T-cell (primary cell): ENCODE measurements at regions not wholly inside any gene's neighbourhood (a gene's known extent, or its start where the extent isn't known, plus 50 kb on each side); places are given as distances from the start of the nearest gene placed in this dataset.

Experiments used
- ATAC-seq, 4 experiments: fragments of 200-7000 bp in 3 of 4; fragments of 150-1000 bp in 1 of 4; cut with Tn5 transposase; replicated peaks in 1 of 4; 1 replicate in 3 of 4; 2 replicates in 1 of 4; pipeline ENCODE4 v1.10.0; 2021; ENCODE audit warnings: moderate library complexity in 3 of 4, mild to moderate bottlenecking in 2 of 4, moderate number of reproducible peaks in 1 of 4
- CTCF ChIA-PET, 2 donors: fragments of 300-600 bp; sonication (Branson Sonifier 250); formaldehyde crosslinking; loops; one replicate each; lab custom pipeline; 2022; ENCODE audit warnings: antibody characterized with exemption in 2 of 2; lab: Charles Lee
- POLR2A ChIA-PET, 2 donors: fragments of 300-600 bp; sonication (Branson Sonifier 250); formaldehyde crosslinking; loops; one replicate each; lab custom pipeline; 2022; ENCODE audit warnings: antibody characterized with exemption in 2 of 2; lab: Charles Lee
- DNase-seq, 35 experiments: peaks; one replicate each; pipeline versions ENCODE4 v3.0.0 to v3.0.0-alpha.2; 2013 to 2023
- H3K27ac ChIP-seq: one replicate; pipeline ENCODE4 v1.5.1; 2013; ENCODE audit warnings: low read length
- H3K27me3 ChIP-seq, 2 experiments: replicated peaks in 1 of 2; 1 replicate in 1 of 2; 2 replicates in 1 of 2; pipeline versions ENCODE4 v1.6.1 to v1.7.0; 2013; ENCODE audit warnings: low read length in 1 of 2, mixed read lengths in 1 of 2; ENCODE audit not compliant: control insufficient read depth in 2 of 2, insufficient read depth in 2 of 2; ENCODE audit errors: extremely low read depth in 1 of 2
- H3K36me3 ChIP-seq, 2 donors: 1 replicate in 1 of 2; 2 replicates in 1 of 2; pipeline versions ENCODE4 v1.6.1 to v1.7.0; 2013; ENCODE audit warnings: low read length in 1 of 2; ENCODE audit not compliant: control insufficient read depth in 2 of 2, insufficient read depth in 1 of 2; ENCODE audit errors: extremely low read depth in 1 of 2
- H3K4me1 ChIP-seq, 2 experiments: 1 replicate in 1 of 2; 2 replicates in 1 of 2; pipeline versions ENCODE4 v1.6.1 to v1.7.0; 2013; ENCODE audit warnings: low read length in 2 of 2, mixed read lengths in 1 of 2; ENCODE audit not compliant: insufficient read depth in 2 of 2, control insufficient read depth in 1 of 2; ENCODE audit errors: extremely low read depth in 1 of 2
- H3K4me3 ChIP-seq, 2 donors: 1 replicate in 1 of 2; 2 replicates in 1 of 2; pipeline versions ENCODE4 v1.5.1 to v1.7.0; 2013; ENCODE audit warnings: mild to moderate bottlenecking in 2 of 2, low read length in 1 of 2, moderate library complexity in 1 of 2; ENCODE audit not compliant: control insufficient read depth in 1 of 2; ENCODE audit errors: extremely low read depth in 1 of 2
- H3K9me3 ChIP-seq: 2 replicates; pipeline ENCODE4 v1.7.0; 2013
- H3K27ac Mint-ChIP-seq, 2 donors: one replicate each; pipeline ENCODE4 v1.8.0; 2020 to 2021; ENCODE audit warnings: mild to moderate bottlenecking in 2 of 2, mixed read lengths in 2 of 2
- H3K27me3 Mint-ChIP-seq, 2 donors: one replicate each; pipeline ENCODE4 v1.8.0; 2021 to 2022; ENCODE audit warnings: mixed read lengths in 2 of 2
- H3K36me3 Mint-ChIP-seq: one replicate; pipeline ENCODE4 v1.8.0; 2021; ENCODE audit warnings: mixed read lengths
- H3K4me1 Mint-ChIP-seq, 3 donors: one replicate each; pipeline ENCODE4 v1.8.0; 2020 to 2022; ENCODE audit warnings: mixed read lengths in 3 of 3, mild to moderate bottlenecking in 1 of 3
- H3K4me3 Mint-ChIP-seq, 3 donors: one replicate each; pipeline ENCODE4 v1.8.0; 2020 to 2022; ENCODE audit warnings: mild to moderate bottlenecking in 3 of 3, mixed read lengths in 3 of 3, moderate library complexity in 3 of 3
- H3K9me3 Mint-ChIP-seq, 3 donors: one replicate each; pipeline ENCODE4 v1.8.0; 2020 to 2022; ENCODE audit warnings: mixed read lengths in 3 of 3
- WGBS: methylation state at CpG from one replicate; pipeline ENCODE4 v1.1.5; 2013; ENCODE audit warnings: missing lambda C conversion rate; ENCODE audit not compliant: insufficient coverage; 5-methylcytosine and 5-hydroxymethylcytosine counted together

- Mint-ChIP-seq H3K27ac (no peak overlapping the region), H3K4me3 (no peak overlapping the region), H3K27me3 (no peaks in the 10 kb centered on the region), H3K36me3 (no peaks in the 10 kb centered on the region), H3K4me1 (no peaks in the 10 kb centered on the region), H3K9me3 (peaks cover 9 to 58% (median 42%) of the 10 kb centered on the region in 3 donors)
- ATAC-seq (no peak), DNase-seq (no peak)
- Histone ChIP-seq H3K27me3 (no peaks in the 10 kb centered on the region), H3K9me3 (peaks cover 4% of the 10 kb centered on the region), H3K36me3 (no peaks in the 10 kb centered on the region), H3K27ac (no peak overlapping the region), H3K4me1 (no peaks in the 10 kb centered on the region), H3K4me3 (no peak overlapping the region)
- ChIA-PET CTCF (no interaction called here), POLR2A (no interaction called here)
- 67% methylated on average over 1 of the region's 2 CpGs for WGBS
Measured at GRCh38 chr16:61596655-61597054, 439.6 kb downstream of the CDH8 start.

- no peak overlapping the region for H3K27ac Mint-ChIP-seq
- WGBS, result no CpG with 5 or more reads among the region's 3 CpGs
- Histone ChIP-seq H3K9me3 (peaks cover 3% of the 10 kb centered on the region), H3K27me3 (no peaks in the 10 kb centered on the region), H3K4me1 (no peaks in the 10 kb centered on the region), H3K27ac (no peak overlapping the region), H3K36me3 (no peaks in the 10 kb centered on the region), H3K4me3 (no peak overlapping the region)
- no peaks in the 10 kb centered on the region for H3K4me1 Mint-ChIP-seq
- ChIA-PET POLR2A (no interaction called here), CTCF (no interaction called here)
- H3K4me3 Mint-ChIP-seq, result no peak overlapping the region
- DNase-seq (no peak), ATAC-seq (no peak)
- H3K9me3 Mint-ChIP-seq, result peaks cover 9 to 55% (median 40%) of the 10 kb centered on the region in 3 donors
- H3K36me3 Mint-ChIP-seq, result no peaks in the 10 kb centered on the region
- no peaks in the 10 kb centered on the region for H3K27me3 Mint-ChIP-seq
Measured at GRCh38 chr16:61595605-61596004, 440.6 kb downstream of the CDH8 start.

GRCh38 chr16:61590577-61590976, 445.7 kb downstream of the CDH8 start:
- ATAC-seq, result no peak
- Histone ChIP-seq H3K27ac (no peak overlapping the region), H3K27me3 (no peaks in the 10 kb centered on the region), H3K4me1 (no peaks in the 10 kb centered on the region), H3K4me3 (no peak overlapping the region), H3K9me3 (no peaks in the 10 kb centered on the region), H3K36me3 (no peaks in the 10 kb centered on the region)
- H3K27me3 Mint-ChIP-seq, result no peaks in the 10 kb centered on the region
- peaks cover 6 to 47% (median 44%) of the 10 kb centered on the region in 3 donors for H3K9me3 Mint-ChIP-seq
- H3K27ac Mint-ChIP-seq, result no peak overlapping the region
- WGBS, result no CpG with 5 or more reads among the region's 1 CpG
- ChIA-PET POLR2A (no interaction called here), CTCF (no interaction called here)
- H3K4me1 Mint-ChIP-seq, result no peaks in the 10 kb centered on the region
- H3K4me3 Mint-ChIP-seq, result no peak overlapping the region
- H3K36me3 Mint-ChIP-seq, result no peaks in the 10 kb centered on the region
- no peak for DNase-seq

- Mint-ChIP-seq H3K4me3 (no peak overlapping the region), H3K36me3 (no peaks in the 10 kb centered on the region), H3K27me3 (no peaks in the 10 kb centered on the region), H3K27ac (no peak overlapping the region), H3K9me3 (peaks cover 16 to 36% (median 36%) of the 10 kb centered on the region in 3 donors), H3K4me1 (no peaks in the 10 kb centered on the region)
- Histone ChIP-seq H3K4me1 (no peaks in the 10 kb centered on the region), H3K27ac (no peak overlapping the region), H3K9me3 (no peaks in the 10 kb centered on the region), H3K4me3 (no peak overlapping the region), H3K27me3 (no peaks in the 10 kb centered on the region), H3K36me3 (no peaks in the 10 kb centered on the region)
- ATAC-seq (no peak), DNase-seq (no peak)
- no CpG with 5 or more reads among the region's 2 CpGs for WGBS
- CTCF ChIA-PET, result no interaction called here
- POLR2A ChIA-PET, result interaction anchor here in 1 of 2 donors (0.6 kb wide), 1 partner anchor 1442 kb away, joined by 4 read pairs; no protein-coding TSS in a partner anchor
Measured at GRCh38 chr16:61587526-61587925, 448.7 kb downstream of the CDH8 start.

GRCh38 chr16:61581417-61582046, 454.7 kb downstream of the CDH8 start:
- no peaks in the 10 kb centered on the region for H3K36me3 Mint-ChIP-seq
- POLR2A ChIA-PET, result no interaction called here
- WGBS, result 89% methylated on average over 21 of the region's 24 CpGs

GRCh38 chr16:61580579-61580978, 455.7 kb downstream of the CDH8 start:
- Histone ChIP-seq H3K36me3 (no peaks in the 10 kb centered on the region), H3K9me3 (no peaks in the 10 kb centered on the region), H3K4me3 (no peak overlapping the region), H3K4me1 (no peaks in the 10 kb centered on the region), H3K27ac (no peak overlapping the region), H3K27me3 (no peaks in the 10 kb centered on the region)
- peaks cover 20 to 33% (median 25%) of the 10 kb centered on the region in 3 donors for H3K9me3 Mint-ChIP-seq
- no peak for ATAC-seq
- no peak overlapping the region for H3K27ac Mint-ChIP-seq
- POLR2A ChIA-PET, result no interaction called here
- WGBS, result 96% methylated on average over 17 of the region's 17 CpGs
- CTCF ChIA-PET, result interaction anchor here in 1 of 2 donors (0.6 kb wide), 1 partner anchor 32 kb away, joined by 3 read pairs; no protein-coding TSS in a partner anchor
- H3K27me3 Mint-ChIP-seq, result no peaks in the 10 kb centered on the region
- H3K36me3 Mint-ChIP-seq, result no peaks in the 10 kb centered on the region
- no peaks in the 10 kb centered on the region for H3K4me1 Mint-ChIP-seq
- H3K4me3 Mint-ChIP-seq, result no peak overlapping the region
- DNase-seq, result no peak

More at GRCh38 chr16:61581417-61582046, 454.7 kb downstream of the CDH8 start:
- Histone ChIP-seq H3K27ac (no peak overlapping the region), H3K4me1 (no peaks in the 10 kb centered on the region), H3K9me3 (no peaks in the 10 kb centered on the region), H3K4me3 (no peak overlapping the region), H3K27me3 (no peaks in the 10 kb centered on the region), H3K36me3 (no peaks in the 10 kb centered on the region)
- no peak for ATAC-seq
- Mint-ChIP-seq H3K4me3 (no peak overlapping the region), H3K27ac (no peak overlapping the region), H3K4me1 (no peaks in the 10 kb centered on the region), H3K27me3 (no peaks in the 10 kb centered on the region), H3K9me3 (peaks cover 14 to 30% (median 23%) of the 10 kb centered on the region in 3 donors)
- DNase-seq, result no peak
- CTCF ChIA-PET, result no interaction called here
